ENCODE measurements at regions not wholly inside any gene's neighbourhood (a gene's known extent, or its start where the extent isn't known, plus 50 kb on each side); places are given as distances from the start of the nearest gene placed in this dataset.

- TF ChIP-seq POLR2A (IDR thresholded peaks at IDR 0.05) (no peak), CTCF (IDR thresholded peaks at IDR 0.05) (no peak)
Measured at GRCh38 chr3:10688548-10689172, 127.4 kb upstream of the SLC6A11 start.

Measured in Peyer's patch (tissue), 4 donors.